ENCODE measurements at regions not wholly inside any gene's neighbourhood (a gene's known extent, or its start where the extent isn't known, plus 50 kb on each side); places are given as distances from the start of the nearest gene placed in this dataset.
"Not testable (repeated sequence)": the region's sequence is repeated elsewhere in the genome, so short reads cannot be mapped to it uniquely, and the experiment has no call there.

DNA sequence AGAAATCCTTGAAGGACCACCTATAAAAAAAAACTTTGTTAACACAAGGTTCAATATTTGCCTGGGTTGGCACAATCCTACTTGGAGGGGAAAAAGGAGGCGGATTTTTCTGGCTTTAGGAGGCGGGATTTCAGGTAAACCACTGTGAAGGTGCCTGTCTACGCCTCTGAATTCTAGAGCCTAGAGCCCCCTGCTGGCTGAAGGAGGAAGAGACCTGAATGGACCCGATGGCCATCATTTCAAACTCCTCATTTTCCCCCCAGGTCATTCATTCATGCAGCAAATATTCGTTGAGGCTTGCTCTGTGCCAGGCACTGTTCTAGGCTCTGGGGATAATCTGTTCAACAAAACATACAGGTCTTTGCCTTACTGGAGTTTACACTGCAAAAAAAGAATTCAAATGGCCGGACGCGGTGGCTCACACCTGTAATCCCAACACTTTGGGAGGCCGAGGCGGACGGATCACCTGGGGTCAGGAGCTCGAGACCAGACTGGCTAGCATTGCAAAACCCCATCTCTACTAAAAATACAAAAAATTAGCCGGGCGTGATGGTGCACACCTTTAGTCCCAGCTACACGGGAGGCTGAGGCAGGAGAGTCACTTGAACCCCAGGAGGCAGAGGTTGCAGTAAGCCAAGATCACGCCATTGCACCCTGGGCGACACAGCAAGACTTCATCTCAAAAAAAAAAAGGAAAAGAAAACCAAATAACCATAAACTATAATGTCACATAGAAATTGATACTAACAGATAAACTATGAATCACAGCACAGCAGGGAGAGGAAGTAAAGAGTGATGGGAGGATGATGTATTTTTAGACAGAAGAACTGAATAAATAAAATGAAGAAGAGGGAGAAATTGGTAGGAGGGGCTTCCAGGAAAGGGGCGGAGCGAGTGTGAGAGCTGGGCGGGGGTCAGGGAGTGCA, 90.1 kb upstream of the NFE2L3 start:
- peak in 21 of 51 donors; percentile 1 to 38 (median 3) for DNase-seq

DNA sequence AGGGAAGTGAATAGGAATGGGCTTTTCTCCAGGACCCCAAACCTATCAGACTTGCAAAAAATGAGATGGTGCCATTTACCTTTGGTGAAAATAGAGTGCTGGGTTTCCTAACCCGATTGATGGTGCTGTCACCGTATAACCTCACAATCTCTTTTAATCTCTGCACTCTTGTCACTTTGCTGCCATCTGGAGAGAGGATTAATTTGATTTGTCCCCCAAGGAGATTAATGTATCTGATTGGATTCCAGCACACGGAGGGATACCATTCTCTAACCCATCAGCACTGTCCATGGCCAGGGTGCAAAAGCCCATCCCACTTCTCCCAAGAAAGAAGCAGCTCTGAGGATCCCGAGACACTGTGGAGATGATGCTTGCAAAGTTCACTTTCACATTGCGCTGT, 86.3 kb upstream of the NFE2L3 start:
- no peak for DNase-seq

DNA sequence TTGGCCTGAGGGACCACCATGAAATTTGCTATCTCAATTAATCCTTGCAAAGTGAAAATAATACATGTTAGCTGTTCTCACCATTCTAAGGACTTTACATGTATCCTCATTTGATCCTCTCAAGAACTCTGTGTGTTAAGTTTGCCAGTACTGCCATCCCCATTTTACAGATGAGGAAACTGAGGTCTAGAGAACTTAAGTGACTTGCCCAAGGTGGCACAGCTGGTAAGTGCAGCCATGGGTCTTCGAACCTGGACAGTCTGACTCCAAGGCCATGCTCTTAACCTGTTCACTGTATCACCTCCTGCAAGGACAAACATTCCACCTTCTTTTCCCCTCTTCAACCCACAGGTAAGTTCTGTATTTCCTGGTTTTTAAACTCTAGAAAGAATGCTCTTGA, 85.3 kb upstream of the NFE2L3 start:
- DNase-seq: no peak

DNA sequence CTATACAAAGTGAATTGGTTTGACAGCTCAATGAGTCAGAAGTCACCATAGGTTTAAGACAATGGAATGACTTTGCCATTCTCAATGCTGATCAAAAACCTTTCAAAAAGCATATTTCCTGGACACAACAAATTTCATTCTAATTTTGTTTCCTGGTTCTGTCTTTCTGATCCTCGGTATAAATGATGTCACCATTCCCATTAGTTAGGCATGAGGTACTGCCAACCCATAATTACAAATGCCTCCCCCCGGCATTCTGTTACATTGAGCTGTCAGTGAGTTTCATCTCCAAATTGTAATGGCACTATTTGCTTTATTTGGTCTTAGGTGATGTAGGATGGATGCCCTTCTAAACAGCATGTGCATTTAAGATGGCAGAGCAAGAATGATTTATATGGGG, 81.7 kb upstream of the NFE2L3 start:
- no peak for DNase-seq

DNA sequence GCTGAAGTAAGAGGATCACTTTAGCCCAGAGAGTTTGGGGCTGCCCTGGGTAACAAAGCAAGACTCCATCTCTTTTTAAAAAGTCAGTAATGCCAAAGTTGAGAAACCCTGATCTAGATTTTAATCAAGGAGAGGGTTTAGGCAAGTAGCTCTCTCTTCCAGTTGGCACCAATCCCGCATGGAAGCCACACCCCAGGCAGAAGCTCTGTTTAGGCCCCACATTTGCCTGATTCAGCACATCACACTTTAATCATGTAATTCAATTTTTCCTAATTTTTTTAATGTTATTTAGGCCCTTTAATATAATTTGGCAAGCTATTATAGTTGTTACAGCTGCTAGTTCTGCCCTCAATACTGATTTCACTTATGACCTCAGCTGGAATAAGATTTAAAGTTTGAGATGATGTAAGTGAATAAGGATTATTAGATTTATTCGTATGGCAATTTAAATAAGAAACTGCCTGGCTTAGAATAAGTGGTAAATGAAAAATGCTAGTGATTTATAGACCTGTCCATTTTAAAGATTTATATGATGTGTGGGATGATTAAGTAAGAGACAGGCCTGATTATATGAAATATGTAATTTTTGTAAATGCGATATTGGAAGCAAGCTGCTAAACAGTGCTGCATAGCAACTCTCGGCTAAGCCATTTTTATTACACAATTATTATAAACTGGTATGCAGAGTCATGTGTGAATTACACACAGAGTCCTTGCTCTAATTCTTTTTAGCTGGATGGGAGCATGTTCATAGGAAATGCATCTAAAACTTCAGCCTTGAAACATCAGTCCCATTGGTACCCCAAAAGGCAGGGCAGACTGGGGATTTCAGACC, 80.2 kb upstream of the NFE2L3 start:
- no peak for DNase-seq

DNA sequence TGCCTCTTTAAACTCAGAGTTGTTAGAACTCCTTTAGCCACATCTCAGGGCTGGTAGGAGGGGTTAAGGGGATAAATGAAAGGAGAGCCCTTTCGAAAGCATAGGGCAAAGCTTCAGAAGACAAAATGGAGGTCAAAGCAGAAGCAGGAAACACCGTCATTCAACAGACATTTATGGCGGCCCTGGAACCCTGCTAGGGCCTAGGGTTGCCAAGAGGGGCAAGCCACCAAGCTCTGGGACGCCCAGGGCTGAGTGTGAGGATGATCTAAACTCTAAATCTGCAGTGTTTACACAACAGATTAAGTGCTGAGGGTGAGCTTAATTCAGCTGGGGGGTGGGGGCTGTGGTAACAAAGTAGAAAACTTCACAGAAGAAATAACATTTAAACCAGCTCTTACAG, 79.0 kb upstream of the NFE2L3 start:
- no peak for DNase-seq

DNA sequence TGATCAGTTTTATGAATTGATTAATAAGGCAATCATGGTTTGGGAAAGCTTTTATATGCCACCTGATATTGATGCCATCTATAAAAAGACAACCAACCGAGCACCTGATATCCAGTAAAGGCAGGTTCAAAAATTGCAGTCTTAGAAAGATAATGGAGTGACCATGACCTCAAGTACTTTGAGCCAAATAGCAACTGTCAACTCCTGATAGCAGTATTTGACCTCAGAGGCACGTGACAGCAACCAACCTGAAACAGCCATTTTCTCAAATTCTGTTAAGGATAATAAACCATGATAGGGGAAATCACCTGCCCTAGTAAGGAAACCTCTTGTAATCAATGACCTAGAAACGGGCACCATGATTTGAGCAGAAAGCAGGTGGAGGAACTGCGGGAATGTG, 77.1 kb upstream of the NFE2L3 start:
- DNase-seq: no peak

DNA sequence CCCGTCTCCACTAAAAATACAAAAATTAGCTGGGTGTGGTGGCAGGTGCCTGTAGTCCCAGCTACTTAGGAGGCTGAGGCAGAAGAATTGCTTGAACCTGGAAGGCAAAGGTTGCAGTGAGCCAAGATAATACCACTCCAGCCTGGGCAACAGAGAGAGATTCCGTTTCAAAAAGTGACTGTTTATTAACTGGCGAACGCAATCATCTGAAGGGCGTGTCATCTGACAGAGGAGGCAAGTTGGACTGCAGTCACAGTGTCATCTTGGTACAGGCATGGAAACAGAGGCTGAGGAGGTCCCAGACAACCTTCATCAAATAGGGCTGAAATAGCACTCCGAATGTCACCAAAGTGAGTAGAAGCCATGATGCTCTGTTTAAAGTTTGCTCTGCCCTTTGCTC, 75.3 kb upstream of the NFE2L3 start:
- DNase-seq: no peak

DNA sequence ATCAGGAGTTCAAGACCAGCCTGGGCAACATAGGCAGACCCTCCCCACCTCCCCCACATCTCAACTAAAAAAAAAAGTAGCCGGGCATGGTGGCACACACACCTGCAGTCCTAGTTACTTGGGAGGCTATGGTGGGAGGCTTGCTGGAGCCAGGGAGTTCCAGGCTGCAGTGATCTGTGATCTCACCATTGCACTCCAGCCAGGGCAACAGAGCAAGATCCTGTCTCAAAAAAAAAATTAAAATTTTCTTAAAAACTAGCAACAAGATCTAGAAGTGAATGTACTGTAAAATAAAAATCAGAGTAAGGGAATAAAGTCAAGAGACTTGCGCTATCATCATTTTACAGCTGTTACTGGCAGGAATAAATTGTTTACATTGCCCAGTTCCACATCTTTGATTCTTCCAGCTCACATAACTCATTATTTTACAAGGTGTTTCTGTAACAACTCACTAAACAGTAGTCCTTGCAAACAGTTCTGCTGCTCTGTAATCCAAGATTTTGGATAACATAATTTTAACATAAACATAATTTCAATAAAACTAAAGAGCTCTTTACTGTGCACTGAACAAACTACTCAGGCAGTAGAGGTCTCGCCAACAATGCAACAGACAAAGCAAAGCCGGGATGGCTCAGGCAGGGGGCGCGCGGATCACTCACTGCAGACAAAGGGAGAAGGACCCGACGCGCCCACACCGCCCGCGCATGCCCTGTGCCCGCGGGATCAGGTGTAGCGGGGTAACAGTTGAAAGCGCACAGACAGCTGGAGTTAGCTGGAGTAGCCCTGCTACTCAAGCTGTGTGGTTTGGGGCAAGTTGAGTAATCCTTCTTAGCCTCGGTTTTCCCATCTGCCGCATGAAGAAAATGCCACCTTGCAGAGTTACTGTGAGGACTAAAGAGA, 73.3 kb upstream of the NFE2L3 start:
- peak in 43 of 51 donors; percentile 2 to 77 (median 39) for DNase-seq

DNA sequence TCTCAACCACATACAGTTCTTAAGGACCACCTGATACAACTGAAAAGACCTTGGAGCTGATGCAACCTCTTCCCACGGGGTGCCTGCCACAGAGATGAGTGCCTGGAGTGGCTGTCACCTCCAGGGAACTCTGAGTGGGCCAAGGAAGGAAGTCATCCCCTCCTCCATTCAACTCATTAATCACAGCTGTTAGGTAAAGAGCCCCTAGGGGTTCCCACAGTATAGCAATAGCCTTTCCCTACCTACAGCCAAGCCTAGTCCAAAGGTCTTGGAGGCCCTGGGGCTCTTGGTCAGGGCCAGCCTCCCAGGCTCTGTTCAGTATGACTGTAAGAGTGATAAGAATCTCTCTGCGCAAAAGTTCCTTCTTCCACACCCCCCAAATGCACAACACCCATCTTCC, 70.4 kb upstream of the NFE2L3 start:
- no peak for DNase-seq

DNA sequence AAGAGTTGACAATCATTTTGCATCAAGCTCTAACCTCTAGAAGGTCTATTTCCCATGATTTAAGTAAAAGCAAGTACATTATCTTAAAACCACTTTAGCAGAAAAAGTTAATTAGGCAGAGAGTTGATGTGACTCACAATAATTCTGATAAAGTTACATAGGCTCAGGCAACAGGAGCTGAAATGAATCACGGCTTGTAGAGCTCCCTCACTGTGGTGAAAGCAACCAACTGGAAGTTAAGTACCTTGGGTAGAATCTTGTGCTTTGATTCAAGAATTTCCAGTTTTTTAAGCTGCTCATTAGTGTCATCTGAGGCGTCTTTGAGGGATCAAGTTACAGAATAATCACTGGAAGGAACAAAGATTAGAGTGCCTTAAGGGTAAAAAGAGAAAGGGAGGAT, 68.9 kb upstream of the NFE2L3 start:
- DNase-seq: no peak

DNA sequence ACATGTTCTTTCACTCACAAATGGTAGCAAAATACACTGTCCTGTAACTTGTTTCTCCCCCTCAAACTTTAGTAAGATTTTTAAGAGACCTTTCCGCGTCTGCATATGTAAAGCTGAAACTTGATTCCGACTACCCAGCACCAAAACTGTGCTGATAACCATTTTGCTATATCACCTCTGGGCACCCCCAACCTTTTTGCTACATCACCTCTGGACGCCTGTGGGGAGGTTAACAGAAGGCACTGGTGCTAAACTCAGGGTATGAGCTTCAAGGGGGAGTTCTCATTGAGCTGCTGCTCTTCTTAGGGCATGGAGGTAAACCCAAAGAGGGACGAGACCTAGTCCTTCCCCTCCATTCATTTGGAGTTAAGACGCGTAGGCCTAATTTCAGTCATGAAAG, 67.6 kb upstream of the NFE2L3 start:
- no peak for DNase-seq

DNA sequence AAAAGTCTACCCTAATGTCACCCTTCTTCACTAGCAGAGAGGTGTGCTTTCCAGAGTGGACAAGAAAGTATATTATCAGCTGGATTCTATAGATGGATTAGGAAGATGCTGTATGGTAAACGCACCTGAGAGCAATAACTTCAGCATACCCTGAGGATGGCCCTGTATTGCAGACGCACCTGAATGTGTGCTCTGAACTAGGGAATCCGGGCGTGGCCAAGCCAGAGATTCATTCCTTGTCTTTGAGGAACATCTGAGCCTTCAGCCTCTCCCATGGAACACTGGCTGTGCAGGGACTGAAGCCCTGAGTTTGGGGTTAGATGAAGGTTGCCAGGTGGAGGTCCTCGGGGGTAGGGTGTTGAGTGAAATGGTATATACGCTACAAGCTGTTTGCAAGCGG, 66.2 kb upstream of the NFE2L3 start:
- no peak for DNase-seq

DNA sequence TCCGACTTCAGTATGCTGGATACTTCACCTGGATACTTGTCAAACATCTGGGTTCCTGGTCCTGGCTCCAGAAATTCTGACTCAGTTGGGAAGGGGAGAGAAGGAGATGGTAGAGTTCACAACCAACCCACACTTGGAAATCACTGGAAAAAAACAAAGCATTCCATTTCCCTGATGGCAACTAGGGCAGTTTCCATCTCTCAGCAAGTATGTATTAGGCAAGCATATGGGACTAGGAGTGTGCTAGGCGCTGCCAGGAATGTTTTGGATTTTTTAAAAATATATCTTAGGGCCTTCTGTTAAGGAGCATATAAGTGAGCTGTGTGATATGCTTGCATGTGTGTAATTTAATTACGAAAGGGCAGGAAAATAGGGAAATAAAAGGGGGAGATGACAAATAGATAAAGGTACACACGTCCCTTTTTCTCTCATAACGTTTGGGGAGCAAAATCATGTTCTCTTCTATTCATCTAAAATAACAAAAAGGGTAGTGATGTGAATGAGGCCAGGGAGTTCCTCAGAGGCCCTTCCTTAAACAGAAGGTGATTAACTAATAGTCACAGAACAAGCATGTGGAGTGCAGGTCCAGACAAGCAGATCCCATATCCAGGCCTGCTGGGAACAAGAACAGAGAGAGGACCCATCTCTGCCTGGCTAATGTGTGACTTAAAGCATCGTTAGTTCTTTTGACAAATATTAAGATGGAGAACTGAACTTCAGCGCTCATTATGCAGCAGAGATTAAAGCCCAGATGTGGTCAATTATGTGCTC, 64.5 kb upstream of the NFE2L3 start:
- no peak for DNase-seq

DNA sequence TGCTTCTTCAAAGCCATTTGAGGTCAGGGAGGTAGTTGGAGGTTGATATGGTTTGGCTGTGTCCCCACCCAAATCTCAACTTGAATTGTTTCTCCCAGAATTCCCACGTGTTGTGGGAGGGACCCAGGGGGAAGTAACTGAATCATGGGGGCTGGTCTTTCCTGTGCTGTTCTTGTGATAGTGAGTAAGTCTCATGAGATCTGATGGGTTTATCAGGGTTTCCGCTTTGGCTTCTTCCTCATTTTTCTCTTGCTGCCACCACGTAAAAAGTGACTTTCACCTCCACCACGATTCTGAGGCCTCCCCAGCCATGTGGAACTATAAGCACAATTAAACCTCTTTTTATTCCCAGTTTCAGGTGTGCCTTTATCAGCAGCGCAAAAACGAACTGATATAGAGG, 62.5 kb upstream of the NFE2L3 start:
- DNase-seq: not testable (repeated sequence)

DNA sequence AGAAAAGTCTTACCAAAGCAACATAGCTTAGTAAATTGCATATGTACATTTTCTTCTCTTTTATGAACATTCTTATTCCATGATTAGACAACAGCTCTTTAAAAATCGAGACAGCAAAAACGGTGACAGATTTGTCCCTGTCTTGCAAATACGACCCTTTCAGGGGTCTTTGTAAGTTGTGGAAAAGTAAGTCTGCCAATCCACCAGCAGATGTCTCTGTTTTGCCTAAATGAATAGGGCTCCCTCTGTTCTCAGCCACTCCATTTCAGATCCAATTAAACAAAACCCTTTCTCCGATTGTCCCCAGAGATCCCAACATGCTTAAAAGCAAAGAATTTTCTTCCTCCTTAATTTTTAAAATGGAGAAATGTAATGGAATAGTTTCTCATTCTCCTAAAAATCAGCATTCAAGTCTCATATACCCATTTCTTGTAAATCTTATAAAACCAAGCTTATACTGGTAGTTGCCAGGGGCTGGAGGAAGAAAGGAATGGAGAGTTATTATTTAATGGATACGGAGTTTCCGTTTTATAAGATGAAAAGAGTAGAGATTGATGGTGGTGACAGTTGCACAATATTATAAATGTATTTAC, 61.0 kb upstream of the NFE2L3 start:
- peak in 8 of 51 donors; percentile 2 to 52 (median 10) for DNase-seq

DNA sequence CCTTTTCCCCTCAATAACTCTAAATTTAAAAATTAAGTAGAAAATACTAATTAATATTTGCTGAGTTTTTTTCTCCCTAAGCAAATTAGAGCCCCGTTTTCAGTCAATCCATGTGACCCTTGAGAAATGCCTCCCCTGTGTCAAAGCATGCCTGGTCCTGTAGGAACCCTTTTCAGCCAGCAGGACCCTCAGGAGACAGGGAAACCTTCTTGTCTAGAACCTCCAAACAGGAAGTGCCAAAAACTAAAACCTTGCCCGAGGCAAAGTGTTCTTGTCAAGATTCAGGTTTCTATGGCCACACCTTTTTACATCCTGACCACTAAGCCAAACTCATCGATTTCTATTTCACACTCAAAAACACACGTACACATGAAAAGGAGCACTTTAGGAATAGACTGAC, 60.1 kb upstream of the NFE2L3 start:
- no peak for DNase-seq

DNA sequence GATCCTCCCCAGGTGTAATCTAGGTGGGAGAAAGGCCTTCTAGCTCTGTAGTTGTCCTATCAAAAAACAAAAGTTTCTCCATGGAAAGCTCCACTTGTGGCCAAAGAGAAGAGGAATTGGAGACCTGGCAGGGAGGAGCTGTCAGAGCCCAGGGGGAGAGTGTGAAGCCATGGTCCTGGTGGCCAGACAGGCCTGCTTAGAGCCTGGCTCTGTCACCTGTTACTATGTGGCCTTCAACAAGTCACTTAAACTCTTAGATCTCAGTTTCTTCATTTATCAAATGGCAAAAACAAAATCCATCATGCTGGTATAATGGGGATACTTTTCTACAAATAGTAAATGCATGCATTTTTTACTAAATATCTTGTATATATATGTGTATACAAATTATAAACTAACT, 59.0 kb upstream of the NFE2L3 start:
- DNase-seq: no peak

DNA sequence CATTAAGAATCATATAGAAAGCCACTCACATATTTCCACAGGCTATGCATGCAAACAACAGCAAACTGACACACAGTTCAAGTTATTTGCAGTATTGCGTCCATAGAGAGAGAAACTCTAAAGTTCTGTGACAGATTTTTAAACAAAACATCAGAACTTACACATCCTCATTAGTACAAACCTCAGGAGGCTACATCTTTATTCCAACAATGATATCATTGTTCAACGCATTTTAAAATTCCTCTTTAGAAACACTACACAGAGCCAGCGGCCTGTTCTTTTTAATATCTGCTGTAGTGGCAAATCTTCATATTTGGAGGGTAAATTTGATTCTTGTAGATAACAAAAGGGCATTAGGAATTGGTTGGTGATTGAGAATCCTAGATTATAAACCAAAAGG, 55.9 kb upstream of the NFE2L3 start:
- DNase-seq: no peak
